H9 (cell line): ENCODE measurements at regions not wholly inside any gene's neighbourhood (a gene's known extent, or its start where the extent isn't known, plus 50 kb on each side); places are given as distances from the start of the nearest gene placed in this dataset.

Experiments used
- DNase-seq: peaks from one replicate; pipeline ENCODE4 v3.0.0-alpha.2; 2017
- H2AFZ ChIP-seq: one replicate; pipeline ENCODE4 v1.6.1; 2013; ENCODE audit warnings: mild to moderate bottlenecking, low read length, control low read depth, moderate library complexity
- H2AK5ac ChIP-seq: 2 replicates; pipeline ENCODE4 v1.6.1; 2013; ENCODE audit warnings: low read length, control low read depth, mixed read lengths; ENCODE audit not compliant: insufficient read length
- H2BK120ac ChIP-seq: one replicate; pipeline ENCODE4 v1.6.1; 2013; ENCODE audit warnings: low read depth, mild to moderate bottlenecking, low read length, control low read depth, inconsistent platforms; ENCODE audit not compliant: poor library complexity, severe bottlenecking
- H2BK12ac ChIP-seq: 2 replicates; pipeline ENCODE4 v1.6.1; 2013; ENCODE audit warnings: low read length, control low read depth, mixed read lengths, low read depth; ENCODE audit not compliant: insufficient read length
- H2BK15ac ChIP-seq: 2 replicates; pipeline ENCODE4 v1.6.1; 2013; ENCODE audit warnings: low read depth, low read length, control low read depth
- H2BK20ac ChIP-seq: one replicate; pipeline ENCODE4 v1.6.1; 2013; ENCODE audit warnings: low read depth, mild to moderate bottlenecking, low read length, control low read depth, inconsistent platforms; ENCODE audit not compliant: poor library complexity, severe bottlenecking
- H2BK5ac ChIP-seq: 2 replicates; pipeline ENCODE4 v1.6.1; 2013; ENCODE audit warnings: low read length, control low read depth, mixed read lengths; ENCODE audit not compliant: insufficient read length
- H3K14ac ChIP-seq: 2 replicates; pipeline ENCODE4 v1.6.1; 2013; ENCODE audit warnings: low read length, control low read depth; ENCODE audit not compliant: insufficient read depth
- H3K18ac ChIP-seq: 2 replicates; pipeline ENCODE4 v1.6.1; 2013; ENCODE audit warnings: low read depth, mild to moderate bottlenecking, mixed read lengths, low read length, control low read depth; ENCODE audit not compliant: insufficient read length
- H3K23ac ChIP-seq: 2 replicates; pipeline ENCODE4 v1.6.1; 2013; ENCODE audit warnings: low read length, control low read depth, mixed read lengths, low read depth; ENCODE audit not compliant: insufficient read length
- H3K23me2 ChIP-seq: 2 replicates; pipeline ENCODE4 v1.6.1; 2013; ENCODE audit warnings: low read depth, mild to moderate bottlenecking, mixed read lengths, low read length, control low read depth; ENCODE audit not compliant: insufficient read length, poor library complexity, severe bottlenecking
- H3K27ac ChIP-seq: 2 replicates; pipeline ENCODE4 v1.5.1; 2013; ENCODE audit warnings: low read length, control low read depth, mixed read lengths, low read depth; ENCODE audit not compliant: insufficient read length
- H3K27me3 ChIP-seq: 2 replicates; pipeline ENCODE4 v1.6.1; 2013; ENCODE audit warnings: low read length, control low read depth, inconsistent platforms; ENCODE audit not compliant: insufficient read depth
- H3K4ac ChIP-seq: 2 replicates; pipeline ENCODE4 v1.6.1; 2013; ENCODE audit warnings: low read depth, mild to moderate bottlenecking, control low read depth, inconsistent platforms, low read length, moderate library complexity
- H3K4me1 ChIP-seq: 2 replicates; pipeline ENCODE4 v1.6.1; 2013; ENCODE audit warnings: low read length, control low read depth, inconsistent platforms; ENCODE audit not compliant: insufficient read depth
- H3K4me2 ChIP-seq: 2 replicates; pipeline ENCODE4 v1.6.1; 2013; ENCODE audit warnings: low read length, control low read depth, mixed read lengths; ENCODE audit not compliant: insufficient read length, insufficient read depth
- H3K56ac ChIP-seq: 2 replicates; pipeline ENCODE4 v1.6.1; 2013; ENCODE audit warnings: low read depth, mild to moderate bottlenecking, mixed read lengths, low read length, control low read depth; ENCODE audit not compliant: insufficient read length
- H3K79me1 ChIP-seq: 2 replicates; pipeline ENCODE4 v1.6.1; 2013; ENCODE audit warnings: low read depth, mild to moderate bottlenecking, moderate library complexity, low read length, control low read depth, inconsistent platforms; ENCODE audit not compliant: insufficient read depth, poor library complexity, severe bottlenecking
- H3K79me2 ChIP-seq: 2 replicates; pipeline ENCODE4 v1.6.1; 2013; ENCODE audit warnings: low read length, control low read depth, inconsistent platforms; ENCODE audit not compliant: insufficient read depth
- H3K9ac ChIP-seq: 2 replicates; pipeline ENCODE4 v1.6.1; 2013; ENCODE audit warnings: low read length, control low read depth, mixed read lengths; ENCODE audit not compliant: insufficient read length; ENCODE audit errors: extremely low read depth
- H3K9me3 ChIP-seq: one replicate; pipeline ENCODE4 v1.6.1; 2013; ENCODE audit warnings: low read depth, low read length, inconsistent platforms; ENCODE audit not compliant: control insufficient read depth
- H3T11ph ChIP-seq: one replicate; pipeline ENCODE4 v1.6.1; 2013; ENCODE audit warnings: mild to moderate bottlenecking, low read length, control low read depth, inconsistent platforms
- H4K20me1 ChIP-seq: one replicate; pipeline ENCODE4 v1.6.1; 2013; ENCODE audit not compliant: control insufficient read depth, insufficient read length, insufficient read depth
- H4K5ac ChIP-seq: 2 replicates; pipeline ENCODE4 v1.6.1; 2013; ENCODE audit warnings: low read depth, mild to moderate bottlenecking, mixed read lengths, low read length, control low read depth; ENCODE audit not compliant: insufficient read length
- H4K8ac ChIP-seq: replicated peaks from 2 replicates; pipeline ENCODE4 v1.6.1; 2013; ENCODE audit warnings: low read length, control low read depth, mixed read lengths, low read depth; ENCODE audit not compliant: insufficient read length
- H4K91ac ChIP-seq: 2 replicates; pipeline ENCODE4 v1.6.1; 2013; ENCODE audit warnings: low read depth, mild to moderate bottlenecking, moderate library complexity, mixed read lengths, low read length, control low read depth; ENCODE audit not compliant: insufficient read length
- H3K27ac Mint-ChIP-seq, 3 experiments: 2 replicates in 2 of 3; 3 replicates in 1 of 3; pipeline ENCODE4 v1.8.0; 2020 to 2021; ENCODE audit warnings: mixed read lengths in 3 of 3, mild to moderate bottlenecking in 1 of 3, moderate library complexity in 1 of 3
- H3K27me3 Mint-ChIP-seq: 2 replicates; pipeline ENCODE4 v1.8.0; 2021; ENCODE audit warnings: low read depth, mild to moderate bottlenecking, moderate library complexity, mixed read lengths
- H3K36me3 Mint-ChIP-seq, 3 experiments: 2 replicates in 2 of 3; 3 replicates in 1 of 3; pipeline ENCODE4 v1.8.0; 2020 to 2021; ENCODE audit warnings: low read depth in 3 of 3, mixed read lengths in 3 of 3; ENCODE audit not compliant: insufficient read depth in 1 of 3
- H3K4me1 Mint-ChIP-seq, 2 experiments: 2 replicates each; pipeline ENCODE4 v1.8.0; 2020; ENCODE audit warnings: mixed read lengths in 2 of 2
- H3K4me3 Mint-ChIP-seq, 2 experiments: 2 replicates in 1 of 2; 3 replicates in 1 of 2; pipeline ENCODE4 v1.8.0; 2020 to 2021; ENCODE audit warnings: mild to moderate bottlenecking in 2 of 2, mixed read lengths in 2 of 2, moderate library complexity in 1 of 2
- H3K9me3 Mint-ChIP-seq, 2 experiments: 2 replicates in 1 of 2; 3 replicates in 1 of 2; pipeline ENCODE4 v1.8.0; 2020; ENCODE audit warnings: mild to moderate bottlenecking in 2 of 2, mixed read lengths in 2 of 2, moderate library complexity in 1 of 2
- CTCF ChIP-seq: fragments of 200-600 bp; sonication (generic); conservative IDR thresholded peaks from 3 replicates; pipeline ENCODE4 v1.8.0; 2021; ENCODE audit warnings: antibody characterized with exemption, mild to moderate bottlenecking
- WGBS: extraction: QIAGEN DNeasy Blood & Tissue Kit; methylation state at CpG from one replicate; pipeline ENCODE4 v1.1.7; 2013; ENCODE audit warnings: missing lambda C conversion rate, low lambda C conversion rate, mixed read lengths; ENCODE audit not compliant: insufficient read length; ENCODE audit errors: extremely low coverage; 5-methylcytosine and 5-hydroxymethylcytosine counted together

- H3K79me2 ChIP-seq, result no peaks in the 10 kb centered on the region
- no peak for TF ChIP-seq CTCF
- H3K23me2 ChIP-seq, result no peaks in the 10 kb centered on the region
- H3K27me3 Mint-ChIP-seq, result no peaks in the 10 kb centered on the region; the same call in 1 of the 2 replicates
- no peaks in the 10 kb centered on the region; a peak in 1 of 7 replicates for H3K36me3 Mint-ChIP-seq
- no peak overlapping the region for H2BK15ac ChIP-seq
- H3K27me3 ChIP-seq, result no peaks in the 10 kb centered on the region
- H3K23ac ChIP-seq, result no peak overlapping the region
- H3K9me3 ChIP-seq, result no peaks in the 10 kb centered on the region
- no peak overlapping the region for H2BK5ac ChIP-seq
- H3K27ac Mint-ChIP-seq, result no peak overlapping the region
- H3K79me1 ChIP-seq, result no peaks in the 10 kb centered on the region
- peaks cover 3 to 8% of the 10 kb centered on the region in 2 experiments for H3K4me1 Mint-ChIP-seq
- H2BK20ac ChIP-seq, result no peak overlapping the region
- H3K4ac ChIP-seq, result no peak overlapping the region
- H3T11ph ChIP-seq, result no peak overlapping the region
- H3K56ac ChIP-seq, result no peak overlapping the region
- WGBS, result no CpG with 5 or more reads among the region's 6 CpGs
- H3K9ac ChIP-seq, result no peak overlapping the region
- H3K4me1 ChIP-seq, result no peaks in the 10 kb centered on the region
- no peak overlapping the region for H3K18ac ChIP-seq
- no peaks in the 10 kb centered on the region for H3K9me3 Mint-ChIP-seq
- H2BK120ac ChIP-seq, result no peak overlapping the region
- no peak for DNase-seq
- no peak overlapping the region for H3K4me2 ChIP-seq
- no peak overlapping the region for H4K8ac ChIP-seq
- H4K91ac ChIP-seq, result no peak overlapping the region
- H2AK5ac ChIP-seq, result no peak overlapping the region
- no peak overlapping the region for H2AFZ ChIP-seq
- no peak overlapping the region for H3K14ac ChIP-seq
- H2BK12ac ChIP-seq, result no peak overlapping the region
- no peak overlapping the region for H3K4me3 Mint-ChIP-seq
- no peak overlapping the region for H3K27ac ChIP-seq
- H4K5ac ChIP-seq, result no peak overlapping the region
- no peaks in the 10 kb centered on the region for H4K20me1 ChIP-seq
Measured at GRCh38 chr19:31810536-31811109, 461.4 kb upstream of the TSHZ3 start.
